Ishikawa (cell line): ENCODE measurements at regions not wholly inside any gene's neighbourhood (a gene's known extent, or its start where the extent isn't known, plus 50 kb on each side); places are given as distances from the start of the nearest gene placed in this dataset.

Source experiments
- CEBPB ChIP-seq: IDR thresholded peaks from 2 replicates; pipeline ENCODE4 v1.6.1; 2012
- CREB1 ChIP-seq: IDR thresholded peaks from 2 replicates; pipeline ENCODE4 v1.6.1; 2012; ENCODE audit warnings: low read depth
- EGR1 ChIP-seq: IDR thresholded peaks from 2 replicates; pipeline ENCODE4 v1.6.1; 2012
- EP300 ChIP-seq: IDR thresholded peaks from 2 replicates; pipeline ENCODE4 v1.6.1; 2012; ENCODE audit warnings: borderline replicate concordance
- FOXM1 ChIP-seq: IDR thresholded peaks from 2 replicates; pipeline ENCODE4 v1.6.1; 2012; ENCODE audit warnings: low read depth, borderline replicate concordance
- MAX ChIP-seq: IDR thresholded peaks from 2 replicates; pipeline ENCODE4 v1.6.1; 2012
- NFIC ChIP-seq: IDR thresholded peaks from 2 replicates; pipeline ENCODE4 v1.6.1; 2012
- RAD21 ChIP-seq: IDR thresholded peaks from 2 replicates; pipeline ENCODE4 v1.6.1; 2012; ENCODE audit warnings: low read depth
- REST ChIP-seq: IDR thresholded peaks from 2 replicates; pipeline ENCODE4 v1.6.1; 2012; ENCODE audit warnings: low read depth, mild to moderate bottlenecking
- TAF1 ChIP-seq: IDR thresholded peaks from 2 replicates; pipeline ENCODE4 v1.6.1; 2012; ENCODE audit warnings: low read depth, mild to moderate bottlenecking
- TCF12 ChIP-seq: IDR thresholded peaks from 2 replicates; pipeline ENCODE4 v1.6.1; 2012; ENCODE audit warnings: low read depth
- TEAD4 ChIP-seq: IDR thresholded peaks from 2 replicates; pipeline ENCODE4 v1.6.1; 2012
- USF1 ChIP-seq: IDR thresholded peaks from 2 replicates; pipeline ENCODE4 v1.6.1; 2012
- YY1 ChIP-seq: IDR thresholded peaks from 2 replicates; pipeline ENCODE4 v1.6.1; 2012; ENCODE audit warnings: low read depth
- ZBTB7A ChIP-seq: IDR thresholded peaks from 2 replicates; pipeline ENCODE4 v1.6.1; 2012; ENCODE audit warnings: low read depth

GRCh38 chr10:129305046-129305445 is 162.0 kb upstream of the MGMT start:
- no peak for TF ChIP-seq MAX
- TF ChIP-seq CREB1, result no peak

GRCh38 chr10:129307141-129307540 is 159.9 kb upstream of the MGMT start:
- TF ChIP-seq FOXM1 (no peak), TEAD4 (no peak), ZBTB7A (no peak), RAD21 (no peak), REST (no peak)

- no peak for TF ChIP-seq CREB1
- TF ChIP-seq RAD21, result no peak
- TF ChIP-seq TAF1, result no peak
- no peak for TF ChIP-seq ZBTB7A
- no peak for TF ChIP-seq MAX
- TF ChIP-seq CEBPB, result no peak
- no peak for TF ChIP-seq USF1
These were observed 158.0 kb upstream of the MGMT start for GRCh38 chr10:129308953-129309564.

- TF ChIP-seq ZBTB7A (no peak), TAF1 (no peak)
These were observed 157.5 kb upstream of the MGMT start for GRCh38 chr10:129309565-129309964.

- TF ChIP-seq EGR1, result no peak
- TF ChIP-seq FOXM1, result no peak
- no peak for TF ChIP-seq TEAD4
- no peak for TF ChIP-seq RAD21
- no peak for TF ChIP-seq YY1
- TF ChIP-seq NFIC, result no peak
- no peak for TF ChIP-seq CREB1
- no peak for TF ChIP-seq EP300
These were observed 156.2 kb upstream of the MGMT start for GRCh38 chr10:129310881-129311280.

- TF ChIP-seq RAD21 (no peak), NFIC (no peak), ZBTB7A (no peak), MAX (no peak), TEAD4 (no peak), FOXM1 (no peak), YY1 (no peak), CREB1 (no peak), CEBPB (no peak), EGR1 (no peak), REST (no peak), TAF1 (no peak)
These were observed 147.1 kb upstream of the MGMT start for GRCh38 chr10:129319934-129320333.

- no peak for TF ChIP-seq MAX
- TF ChIP-seq CEBPB, result no peak
- no peak for TF ChIP-seq FOXM1
- TF ChIP-seq RAD21, result no peak
- no peak for TF ChIP-seq ZBTB7A
- TF ChIP-seq REST, result no peak
- TF ChIP-seq TEAD4, result no peak
- no peak for TF ChIP-seq TCF12
- no peak for TF ChIP-seq NFIC
- TF ChIP-seq EP300, result no peak
- no peak for TF ChIP-seq YY1
- TF ChIP-seq TAF1, result no peak
- no peak for TF ChIP-seq EGR1
- TF ChIP-seq USF1, result no peak
- TF ChIP-seq CREB1, result no peak
These were observed 146.7 kb upstream of the MGMT start for GRCh38 chr10:129320340-129320739.
